ENCODE measurements at regions not wholly inside any gene's neighbourhood (a gene's known extent, or its start where the extent isn't known, plus 50 kb on each side); places are given as distances from the start of the nearest gene placed in this dataset.

DNA sequence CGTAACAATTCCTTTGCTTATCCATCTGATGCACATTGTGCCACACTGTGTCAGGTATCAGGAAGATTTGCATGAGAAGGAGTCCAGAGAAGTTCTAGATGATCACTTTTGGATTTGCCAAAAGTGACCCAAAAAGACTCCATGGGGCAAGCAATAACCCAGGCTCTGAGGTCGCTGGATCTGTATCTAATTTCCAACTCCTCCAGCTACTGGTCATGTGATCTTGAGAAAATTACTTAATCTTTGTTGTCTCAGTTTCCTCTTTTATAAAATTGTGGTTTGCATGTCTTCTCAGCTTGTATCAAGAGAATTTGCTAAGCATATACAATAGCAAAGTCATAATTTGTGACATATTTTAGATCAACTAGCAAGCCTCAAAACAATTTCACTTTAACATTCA lies 61.3 kb upstream of the ITGA4 start:
- no peak overlapping the region for H2AFZ ChIP-seq (ENCODE audit: control insufficient read depth, low read length)
- FAIRE-seq = no peak
- no peaks in the 10 kb centered on the region for H3K36me3 ChIP-seq (ENCODE audit: control insufficient read depth in 2 of 2, extremely low read depth in 1 of 2, insufficient read depth in 2 of 2, low read length in 2 of 2)
- H3K9ac ChIP-seq (ENCODE audit: control insufficient read depth, extremely low read depth, insufficient read depth, low read length) = no peak overlapping the region
- H3K4me1 ChIP-seq (ENCODE audit: control insufficient read depth, extremely low read depth, insufficient read depth, low read length) = peaks cover 7% of the 10 kb centered on the region
- H4K20me1 ChIP-seq (ENCODE audit: control insufficient read depth, extremely low read depth, insufficient read depth, low read length) = no peaks in the 10 kb centered on the region
- H3K9me1 ChIP-seq (ENCODE audit: control insufficient read depth, extremely low read depth, insufficient read depth, low read length) = no peaks in the 10 kb centered on the region
- H3K4me2 ChIP-seq (ENCODE audit: control insufficient read depth, extremely low read depth, insufficient read depth, low read depth, low read length) = no peak overlapping the region
- no peak overlapping the region for H3K4me3 ChIP-seq (ENCODE audit: control insufficient read depth in 2 of 3, extremely low read depth in 1 of 3, insufficient read depth in 2 of 3, low read depth in 1 of 3, low read length in 3 of 3)
- no peak overlapping the region for H3K27ac ChIP-seq (ENCODE audit: control insufficient read depth, insufficient read depth, low read length)
- H3K27me3 ChIP-seq (ENCODE audit: control insufficient read depth, extremely low read depth, insufficient read depth, low read length) = no peaks in the 10 kb centered on the region
- no peak for TF ChIP-seq EZH2 (IDR thresholded peaks at IDR 0.05; ENCODE audit: low read length)
- TF ChIP-seq, protein P1, sequence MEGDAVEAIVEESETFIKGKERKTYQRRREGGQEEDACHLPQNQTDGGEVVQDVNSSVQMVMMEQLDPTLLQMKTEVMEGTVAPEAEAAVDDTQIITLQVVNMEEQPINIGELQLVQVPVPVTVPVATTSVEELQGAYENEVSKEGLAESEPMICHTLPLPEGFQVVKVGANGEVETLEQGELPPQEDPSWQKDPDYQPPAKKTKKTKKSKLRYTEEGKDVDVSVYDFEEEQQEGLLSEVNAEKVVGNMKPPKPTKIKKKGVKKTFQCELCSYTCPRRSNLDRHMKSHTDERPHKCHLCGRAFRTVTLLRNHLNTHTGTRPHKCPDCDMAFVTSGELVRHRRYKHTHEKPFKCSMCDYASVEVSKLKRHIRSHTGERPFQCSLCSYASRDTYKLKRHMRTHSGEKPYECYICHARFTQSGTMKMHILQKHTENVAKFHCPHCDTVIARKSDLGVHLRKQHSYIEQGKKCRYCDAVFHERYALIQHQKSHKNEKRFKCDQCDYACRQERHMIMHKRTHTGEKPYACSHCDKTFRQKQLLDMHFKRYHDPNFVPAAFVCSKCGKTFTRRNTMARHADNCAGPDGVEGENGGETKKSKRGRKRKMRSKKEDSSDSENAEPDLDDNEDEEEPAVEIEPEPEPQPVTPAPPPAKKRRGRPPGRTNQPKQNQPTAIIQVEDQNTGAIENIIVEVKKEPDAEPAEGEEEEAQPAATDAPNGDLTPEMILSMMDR (optimal IDR thresholded peaks at IDR 0.05 in 1 of 3, IDR thresholded peaks at IDR 0.05 in 1 of 3, conservative IDR thresholded peaks at IDR 0.05 in 1 of 3; ENCODE audit: extremely low read depth in 1 of 3, insufficient read depth in 2 of 3, low read length in 3 of 3) = no peak
- dilution Hi-C loops (cut with MboI; ENCODE audit: extremely low pct_ligation_motif_present, low sequenced_read_pairs) = no loop called here
- H3K9me3 ChIP-seq (ENCODE audit: control insufficient read depth, low read depth, low read length) = no peaks in the 10 kb centered on the region
- no peak for DNase-seq (ENCODE audit: low read depth, low spot score)
- no peaks in the 10 kb centered on the region for H3K79me2 ChIP-seq (ENCODE audit: control insufficient read depth, insufficient read depth, low read length)

DNA sequence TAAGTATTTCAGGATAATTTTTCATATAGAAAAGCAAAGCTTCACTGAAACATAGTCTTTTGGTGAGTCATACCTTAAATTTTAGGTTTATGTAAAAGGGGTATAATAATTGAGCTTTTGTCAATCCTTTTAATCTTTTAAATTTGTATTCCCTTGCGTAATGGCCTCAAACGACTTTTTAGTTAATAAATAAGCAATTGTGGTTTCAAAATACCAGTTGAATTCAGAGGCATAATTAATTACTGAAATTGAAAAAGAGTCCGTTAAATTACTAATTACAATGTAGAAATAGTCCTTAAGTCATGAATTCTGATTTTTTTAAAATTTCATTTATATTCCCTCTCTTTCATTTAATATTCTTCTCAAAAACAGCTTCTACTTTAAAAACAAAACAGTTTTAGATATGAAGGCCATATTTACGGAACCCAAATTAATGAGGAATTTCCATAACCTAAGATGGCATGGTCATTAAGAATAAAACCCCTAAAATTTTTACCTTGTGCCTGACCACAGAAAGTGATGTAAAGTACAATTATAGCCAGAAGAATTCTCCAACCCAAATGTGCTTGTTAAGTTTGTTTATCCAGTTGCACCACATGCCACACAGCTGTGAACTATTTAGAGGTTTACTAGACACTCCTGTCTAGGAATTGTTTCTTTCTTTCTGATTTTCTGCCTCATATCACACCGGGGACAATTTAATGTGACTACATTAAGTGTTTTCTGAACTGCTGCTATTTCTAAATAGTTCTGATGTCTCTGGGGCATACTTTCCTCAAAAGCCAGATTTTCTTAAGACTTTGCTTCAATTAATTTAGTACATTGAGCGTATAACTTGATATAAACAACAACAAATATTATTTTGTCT lies 60.7 kb upstream of the ITGA4 start:
- TF ChIP-seq, protein P1 (optimal IDR thresholded peaks at IDR 0.05 in 1 of 3, IDR thresholded peaks at IDR 0.05 in 1 of 3, conservative IDR thresholded peaks at IDR 0.05 in 1 of 3; ENCODE audit: extremely low read depth in 1 of 3, insufficient read depth in 2 of 3, low read length in 3 of 3) = no peak
- no peak for TF ChIP-seq EZH2 (IDR thresholded peaks at IDR 0.05; ENCODE audit: low read length)
- Histone ChIP-seq H3K4me3 (ENCODE audit: control insufficient read depth in 2 of 3, extremely low read depth in 1 of 3, insufficient read depth in 2 of 3, low read depth in 1 of 3, low read length in 3 of 3) (no peak overlapping the region), H3K27ac (ENCODE audit: control insufficient read depth, insufficient read depth, low read length) (no peak overlapping the region), H3K4me2 (ENCODE audit: control insufficient read depth, extremely low read depth, insufficient read depth, low read depth, low read length) (no peak overlapping the region), H3K9me3 (ENCODE audit: control insufficient read depth, low read depth, low read length) (no peaks in the 10 kb centered on the region), H3K9ac (ENCODE audit: control insufficient read depth, extremely low read depth, insufficient read depth, low read length) (no peak overlapping the region), H4K20me1 (ENCODE audit: control insufficient read depth, extremely low read depth, insufficient read depth, low read length) (no peaks in the 10 kb centered on the region), H3K4me1 (ENCODE audit: control insufficient read depth, extremely low read depth, insufficient read depth, low read length) (peaks cover 7% of the 10 kb centered on the region), H3K9me1 (ENCODE audit: control insufficient read depth, extremely low read depth, insufficient read depth, low read length) (no peaks in the 10 kb centered on the region), H3K27me3 (ENCODE audit: control insufficient read depth, extremely low read depth, insufficient read depth, low read length) (no peaks in the 10 kb centered on the region), H3K36me3 (ENCODE audit: control insufficient read depth in 2 of 2, extremely low read depth in 1 of 2, insufficient read depth in 2 of 2, low read length in 2 of 2) (no peaks in the 10 kb centered on the region), H3K79me2 (ENCODE audit: control insufficient read depth, insufficient read depth, low read length) (no peaks in the 10 kb centered on the region), H2AFZ (ENCODE audit: control insufficient read depth, low read length) (no peak overlapping the region)
- no peak for FAIRE-seq
- dilution Hi-C loops (cut with MboI; ENCODE audit: extremely low pct_ligation_motif_present, low sequenced_read_pairs) = no loop called here
- DNase-seq (ENCODE audit: low read depth, low spot score) = no peak
